ENCODE measurements at regions not wholly inside any gene's neighbourhood (a gene's known extent, or its start where the extent isn't known, plus 50 kb on each side); places are given as distances from the start of the nearest gene placed in this dataset.

DNA sequence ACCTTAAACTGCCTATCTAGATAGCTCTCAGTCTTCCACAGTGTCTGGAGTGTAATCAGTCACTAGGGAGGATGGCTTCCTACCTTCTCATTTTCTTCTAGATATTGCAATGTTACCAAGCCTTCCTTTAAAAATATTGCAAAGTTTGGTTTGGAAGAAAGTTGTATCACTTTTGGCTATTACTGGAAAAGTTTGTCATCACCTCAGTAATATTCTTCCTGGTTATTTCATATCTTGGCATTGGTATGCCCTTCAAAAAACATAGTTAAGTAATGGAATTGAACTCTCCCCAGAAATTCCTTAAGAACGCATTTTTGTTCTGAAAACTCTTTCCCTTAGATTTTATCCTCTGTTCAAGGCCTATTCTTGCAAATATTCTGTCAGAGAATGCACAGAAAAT is 179.3 kb upstream of the MME start:
- Histone ChIP-seq H3K36me3 (ENCODE audit: insufficient read depth, low read length) (no peaks in the 10 kb centered on the region), H3F3A (ENCODE audit: low read depth) (no peaks in the 10 kb centered on the region; the same call in 1 of the 2 replicates), H3K27me3 (ENCODE audit: insufficient read depth, low read length, poor library complexity, severe bottlenecking) (no peaks in the 10 kb centered on the region), H3K79me2 (ENCODE audit: insufficient read depth, low read length) (no peaks in the 10 kb centered on the region), H3K4me3 (ENCODE audit: low read length, poor library complexity, severe bottlenecking) (no peak overlapping the region), H3K9me3 (ENCODE audit: insufficient read depth, low read depth, low read length) (no peaks in the 10 kb centered on the region), H3K4me2 (ENCODE audit: low read depth, low read length, poor library complexity, severe bottlenecking) (no peak overlapping the region), H3K9ac (ENCODE audit: low read depth, low read length, poor library complexity, severe bottlenecking) (no peak overlapping the region), H3K4me1 (ENCODE audit: insufficient read depth, low read length, poor library complexity, severe bottlenecking) (no peaks in the 10 kb centered on the region), H2AFZ (ENCODE audit: low read length) (no peak overlapping the region), H3K9me2 (replicated peaks; ENCODE audit: low read depth, low read length) (no peaks in the 10 kb centered on the region), H4K20me1 (ENCODE audit: insufficient read depth, low read length, poor library complexity, severe bottlenecking) (no peaks in the 10 kb centered on the region)
- TF ChIP-seq, protein P1, sequence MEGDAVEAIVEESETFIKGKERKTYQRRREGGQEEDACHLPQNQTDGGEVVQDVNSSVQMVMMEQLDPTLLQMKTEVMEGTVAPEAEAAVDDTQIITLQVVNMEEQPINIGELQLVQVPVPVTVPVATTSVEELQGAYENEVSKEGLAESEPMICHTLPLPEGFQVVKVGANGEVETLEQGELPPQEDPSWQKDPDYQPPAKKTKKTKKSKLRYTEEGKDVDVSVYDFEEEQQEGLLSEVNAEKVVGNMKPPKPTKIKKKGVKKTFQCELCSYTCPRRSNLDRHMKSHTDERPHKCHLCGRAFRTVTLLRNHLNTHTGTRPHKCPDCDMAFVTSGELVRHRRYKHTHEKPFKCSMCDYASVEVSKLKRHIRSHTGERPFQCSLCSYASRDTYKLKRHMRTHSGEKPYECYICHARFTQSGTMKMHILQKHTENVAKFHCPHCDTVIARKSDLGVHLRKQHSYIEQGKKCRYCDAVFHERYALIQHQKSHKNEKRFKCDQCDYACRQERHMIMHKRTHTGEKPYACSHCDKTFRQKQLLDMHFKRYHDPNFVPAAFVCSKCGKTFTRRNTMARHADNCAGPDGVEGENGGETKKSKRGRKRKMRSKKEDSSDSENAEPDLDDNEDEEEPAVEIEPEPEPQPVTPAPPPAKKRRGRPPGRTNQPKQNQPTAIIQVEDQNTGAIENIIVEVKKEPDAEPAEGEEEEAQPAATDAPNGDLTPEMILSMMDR (conservative IDR thresholded peaks at IDR 0.05; ENCODE audit: low read length): no peak
- TF ChIP-seq EZH2phosphoT487 (IDR thresholded peaks at IDR 0.05; ENCODE audit: borderline replicate concordance): no peak

DNA sequence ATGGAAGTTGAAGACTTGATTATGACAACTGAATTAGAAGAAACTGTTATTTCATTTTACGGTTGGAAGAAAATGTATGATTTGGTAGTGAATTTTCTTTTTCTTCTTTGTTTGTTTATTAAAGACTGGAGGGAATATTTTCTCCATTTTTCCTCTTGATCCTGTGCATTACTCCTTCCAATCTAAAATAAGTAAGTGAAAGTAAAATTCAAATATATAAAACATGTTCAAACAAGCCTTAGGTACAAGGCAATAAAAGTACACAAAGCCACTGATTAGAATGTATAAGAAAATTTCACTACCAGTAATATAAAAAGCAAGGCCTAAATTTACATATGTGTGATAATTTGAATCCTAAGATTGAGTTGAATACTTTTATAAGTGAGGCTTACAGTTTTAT is 181.2 kb upstream of the MME start:
- no peaks in the 10 kb centered on the region for H3K4me1 ChIP-seq (ENCODE audit: insufficient read depth, low read length, poor library complexity, severe bottlenecking)
- no peaks in the 10 kb centered on the region for H3K9me3 ChIP-seq (ENCODE audit: insufficient read depth, low read depth, low read length)
- H3K9ac ChIP-seq (ENCODE audit: low read depth, low read length, poor library complexity, severe bottlenecking): no peak overlapping the region
- H3K4me3 ChIP-seq (ENCODE audit: low read length, poor library complexity, severe bottlenecking): no peak overlapping the region
- no peak for TF ChIP-seq EZH2phosphoT487 (IDR thresholded peaks at IDR 0.05; ENCODE audit: borderline replicate concordance)
- TF ChIP-seq, protein P1 (conservative IDR thresholded peaks at IDR 0.05; ENCODE audit: low read length): no peak
- H3K79me2 ChIP-seq (ENCODE audit: insufficient read depth, low read length): no peaks in the 10 kb centered on the region
- H3K36me3 ChIP-seq (ENCODE audit: insufficient read depth, low read length): no peaks in the 10 kb centered on the region
- H3K9me2 ChIP-seq (replicated peaks; ENCODE audit: low read depth, low read length): no peaks in the 10 kb centered on the region
- H3K4me2 ChIP-seq (ENCODE audit: low read depth, low read length, poor library complexity, severe bottlenecking): no peak overlapping the region
- no peak overlapping the region for H2AFZ ChIP-seq (ENCODE audit: low read length)
- no peaks in the 10 kb centered on the region for H3K27me3 ChIP-seq (ENCODE audit: insufficient read depth, low read length, poor library complexity, severe bottlenecking)
- no peaks in the 10 kb centered on the region for H4K20me1 ChIP-seq (ENCODE audit: insufficient read depth, low read length, poor library complexity, severe bottlenecking)
- no peaks in the 10 kb centered on the region; the same call in 1 of the 2 replicates for H3F3A ChIP-seq (ENCODE audit: low read depth)

DNA sequence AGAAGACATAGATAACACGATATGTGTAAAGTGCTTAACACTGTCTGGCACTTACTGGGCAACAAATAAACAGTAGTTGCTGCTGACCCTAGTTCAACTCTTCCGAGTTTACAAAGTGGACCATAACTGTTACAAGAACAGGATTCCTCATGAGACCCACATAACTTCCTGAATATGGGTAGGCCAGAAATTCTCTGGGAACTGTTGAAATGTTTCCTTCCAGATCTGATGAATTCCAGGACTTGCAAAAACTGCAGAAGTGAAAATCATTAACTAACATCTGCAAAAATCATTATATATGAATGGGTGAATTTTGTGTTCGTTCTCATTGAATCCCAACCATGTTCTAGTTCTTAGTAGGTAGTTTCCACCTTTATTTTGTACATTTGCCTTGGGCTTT is 181.7 kb upstream of the MME start:
- Histone ChIP-seq H3K4me3 (ENCODE audit: low read length, poor library complexity, severe bottlenecking) (no peak overlapping the region), H3K9ac (ENCODE audit: low read depth, low read length, poor library complexity, severe bottlenecking) (no peak overlapping the region), H3K9me3 (ENCODE audit: insufficient read depth, low read depth, low read length) (no peaks in the 10 kb centered on the region), H3K9me2 (replicated peaks; ENCODE audit: low read depth, low read length) (no peaks in the 10 kb centered on the region), H3K36me3 (ENCODE audit: insufficient read depth, low read length) (no peaks in the 10 kb centered on the region), H3K4me1 (ENCODE audit: insufficient read depth, low read length, poor library complexity, severe bottlenecking) (no peaks in the 10 kb centered on the region), H3K4me2 (ENCODE audit: low read depth, low read length, poor library complexity, severe bottlenecking) (no peak overlapping the region), H4K20me1 (ENCODE audit: insufficient read depth, low read length, poor library complexity, severe bottlenecking) (no peaks in the 10 kb centered on the region), H3F3A (ENCODE audit: low read depth) (no peaks in the 10 kb centered on the region), H2AFZ (ENCODE audit: low read length) (no peak overlapping the region), H3K79me2 (ENCODE audit: insufficient read depth, low read length) (no peaks in the 10 kb centered on the region), H3K27me3 (ENCODE audit: insufficient read depth, low read length, poor library complexity, severe bottlenecking) (no peaks in the 10 kb centered on the region)
- TF ChIP-seq, protein P1 (conservative IDR thresholded peaks at IDR 0.05; ENCODE audit: low read length): no peak
- TF ChIP-seq EZH2phosphoT487 (IDR thresholded peaks at IDR 0.05; ENCODE audit: borderline replicate concordance): no peak
